Glomerular visceral epithelial cell (primary cell): ENCODE measurements at regions not wholly inside any gene's neighbourhood (a gene's known extent, or its start where the extent isn't known, plus 50 kb on each side); places are given as distances from the start of the nearest gene placed in this dataset.

Experiments used
- DNase-seq: peaks from one replicate; pipeline ENCODE4 v3.0.0-alpha.2; 2016; ENCODE audit errors: extremely low spot score

GRCh38 chr10:33386926-33387325, 52.5 kb upstream of the NRP1 start:
- no peak for DNase-seq

GRCh38 chr10:33385686-33386085, 51.2 kb upstream of the NRP1 start:
- no peak for DNase-seq

GRCh38 chr10:33385015-33385414, 50.5 kb upstream of the NRP1 start:
- no peak for DNase-seq
